ENCODE measurements at regions not wholly inside any gene's neighbourhood (a gene's known extent, or its start where the extent isn't known, plus 50 kb on each side); places are given as distances from the start of the nearest gene placed in this dataset.
A peak's percentile ranks its signal among the peaks of the same experiment; 100 is the strongest.

DNA sequence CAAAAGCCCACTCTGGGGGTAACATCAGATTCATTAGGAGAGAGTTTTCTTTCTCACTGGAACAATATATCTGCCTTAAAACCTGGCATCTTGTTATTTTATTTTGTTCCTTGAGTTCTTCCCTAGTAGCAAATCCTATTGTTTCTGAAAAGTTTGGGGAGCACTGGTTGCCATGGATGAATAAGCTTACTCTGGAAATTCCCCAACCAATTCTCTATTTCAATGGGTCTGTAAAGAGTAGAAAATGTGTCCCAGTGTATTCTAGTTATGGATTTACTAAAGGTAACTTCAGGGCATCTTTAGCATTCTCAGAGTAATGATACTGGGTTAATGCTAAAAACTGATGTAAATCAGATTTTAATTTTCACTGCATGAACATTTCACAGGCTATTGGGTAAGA is 94.2 kb upstream of the S1PR3 start:
- no peaks in the 10 kb centered on the region for H3K36me3 Mint-ChIP-seq (ENCODE audit: low read depth, unreplicated experiment)
- Histone ChIP-seq H3K4me2 (ENCODE audit: low read length) (no peak overlapping the region), H3K27ac (ENCODE audit: low read depth, low read length) (no peak overlapping the region), H4K20me1 (ENCODE audit: insufficient read depth, low read length) (no peaks in the 10 kb centered on the region), H3K27me3 (ENCODE audit: insufficient read depth, low read length) (no peaks in the 10 kb centered on the region), H3K4me3 (ENCODE audit: insufficient read depth, low read depth, low read length) (no peak overlapping the region), H3K9ac (ENCODE audit: low read length) (no peak overlapping the region), H3K4me1 (ENCODE audit: insufficient read depth, low read length) (no peaks in the 10 kb centered on the region), H2AFZ (ENCODE audit: low read depth, low read length) (no peak overlapping the region), H3K79me2 (ENCODE audit: insufficient read depth, low read length) (no peaks in the 10 kb centered on the region), H3K9me3 (ENCODE audit: insufficient read depth, low read depth, low read length) (no peaks in the 10 kb centered on the region), H3K36me3 (ENCODE audit: insufficient read depth, low read length) (no peaks in the 10 kb centered on the region)
- DNase-seq (ENCODE audit: low read depth): no peak
- no peaks in the 10 kb centered on the region for H3K27me3 Mint-ChIP-seq (ENCODE audit: low read depth, unreplicated experiment)
- TF ChIP-seq EZH2 (IDR thresholded peaks at IDR 0.05; ENCODE audit: insufficient read depth, low read length): no peak
- FAIRE-seq: no peak
- H3K4me3 Mint-ChIP-seq (ENCODE audit: unreplicated experiment): no peak overlapping the region
- no peaks in the 10 kb centered on the region for H3K4me1 Mint-ChIP-seq (ENCODE audit: low read depth, unreplicated experiment)
- no peak overlapping the region for H3K27ac Mint-ChIP-seq (ENCODE audit: unreplicated experiment)
- H3K9me3 Mint-ChIP-seq (ENCODE audit: unreplicated experiment): no peaks in the 10 kb centered on the region

DNA sequence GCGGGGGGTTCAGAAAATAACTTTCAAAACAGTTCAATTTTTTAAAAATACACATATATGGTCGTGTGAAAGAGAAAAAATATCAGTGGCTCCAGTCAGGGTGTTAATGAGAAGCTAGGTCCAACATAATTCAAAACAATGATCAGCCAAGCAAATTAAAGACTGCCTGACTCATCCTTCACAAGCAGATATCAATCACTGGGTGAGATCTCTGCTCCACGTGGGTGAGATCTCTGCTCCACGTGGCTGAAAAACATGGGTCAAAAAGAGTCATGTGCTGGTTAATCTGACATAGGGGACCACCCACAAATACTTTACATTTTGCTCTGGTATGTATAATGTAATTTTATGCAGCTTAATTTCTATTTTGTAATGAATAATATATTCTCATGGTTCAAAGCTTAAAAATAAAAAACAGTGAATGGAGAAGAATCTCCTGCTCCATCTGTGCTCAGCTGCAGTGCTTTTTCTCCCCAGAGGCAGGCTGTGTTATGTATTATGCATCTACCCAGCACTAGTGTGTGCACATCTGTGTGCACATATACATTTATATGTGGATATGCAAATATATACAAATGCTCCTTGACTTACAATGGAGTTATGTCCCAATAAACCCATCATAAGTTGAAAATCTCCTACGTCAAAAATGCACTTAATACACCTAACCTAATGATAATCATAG is 93.1 kb upstream of the S1PR3 start:
- H3K27ac Mint-ChIP-seq (ENCODE audit: unreplicated experiment): no peak overlapping the region
- H3K4me1 Mint-ChIP-seq (ENCODE audit: low read depth, unreplicated experiment): no peaks in the 10 kb centered on the region
- FAIRE-seq: no peak
- no peaks in the 10 kb centered on the region for H4K20me1 ChIP-seq (ENCODE audit: insufficient read depth, low read length)
- no peaks in the 10 kb centered on the region for H3K27me3 Mint-ChIP-seq (ENCODE audit: low read depth, unreplicated experiment)
- no peaks in the 10 kb centered on the region for H3K27me3 ChIP-seq (ENCODE audit: insufficient read depth, low read length)
- H3K9ac ChIP-seq (ENCODE audit: low read length): no peak overlapping the region
- no peaks in the 10 kb centered on the region for H3K9me3 Mint-ChIP-seq (ENCODE audit: unreplicated experiment)
- H3K4me3 ChIP-seq (ENCODE audit: insufficient read depth, low read depth, low read length): no peak overlapping the region
- H2AFZ ChIP-seq (ENCODE audit: low read depth, low read length): no peak overlapping the region
- DNase-seq (ENCODE audit: low read depth): no peak
- H3K4me1 ChIP-seq (ENCODE audit: insufficient read depth, low read length): no peaks in the 10 kb centered on the region
- no peak for TF ChIP-seq EZH2 (IDR thresholded peaks at IDR 0.05; ENCODE audit: insufficient read depth, low read length)
- TF ChIP-seq, protein P1, sequence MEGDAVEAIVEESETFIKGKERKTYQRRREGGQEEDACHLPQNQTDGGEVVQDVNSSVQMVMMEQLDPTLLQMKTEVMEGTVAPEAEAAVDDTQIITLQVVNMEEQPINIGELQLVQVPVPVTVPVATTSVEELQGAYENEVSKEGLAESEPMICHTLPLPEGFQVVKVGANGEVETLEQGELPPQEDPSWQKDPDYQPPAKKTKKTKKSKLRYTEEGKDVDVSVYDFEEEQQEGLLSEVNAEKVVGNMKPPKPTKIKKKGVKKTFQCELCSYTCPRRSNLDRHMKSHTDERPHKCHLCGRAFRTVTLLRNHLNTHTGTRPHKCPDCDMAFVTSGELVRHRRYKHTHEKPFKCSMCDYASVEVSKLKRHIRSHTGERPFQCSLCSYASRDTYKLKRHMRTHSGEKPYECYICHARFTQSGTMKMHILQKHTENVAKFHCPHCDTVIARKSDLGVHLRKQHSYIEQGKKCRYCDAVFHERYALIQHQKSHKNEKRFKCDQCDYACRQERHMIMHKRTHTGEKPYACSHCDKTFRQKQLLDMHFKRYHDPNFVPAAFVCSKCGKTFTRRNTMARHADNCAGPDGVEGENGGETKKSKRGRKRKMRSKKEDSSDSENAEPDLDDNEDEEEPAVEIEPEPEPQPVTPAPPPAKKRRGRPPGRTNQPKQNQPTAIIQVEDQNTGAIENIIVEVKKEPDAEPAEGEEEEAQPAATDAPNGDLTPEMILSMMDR (IDR thresholded peaks at IDR 0.05; ENCODE audit: insufficient read depth, low read depth, low read length): no peak
- H3K9me3 ChIP-seq (ENCODE audit: insufficient read depth, low read depth, low read length): no peaks in the 10 kb centered on the region
- H3K79me2 ChIP-seq (ENCODE audit: insufficient read depth, low read length): no peaks in the 10 kb centered on the region
- H3K27ac ChIP-seq (ENCODE audit: low read depth, low read length): no peak overlapping the region
- H3K36me3 ChIP-seq (ENCODE audit: insufficient read depth, low read length): no peaks in the 10 kb centered on the region
- H3K4me2 ChIP-seq (ENCODE audit: low read length): no peak overlapping the region
- H3K4me3 Mint-ChIP-seq (ENCODE audit: unreplicated experiment): no peak overlapping the region
- H3K36me3 Mint-ChIP-seq (ENCODE audit: low read depth, unreplicated experiment): no peaks in the 10 kb centered on the region

DNA sequence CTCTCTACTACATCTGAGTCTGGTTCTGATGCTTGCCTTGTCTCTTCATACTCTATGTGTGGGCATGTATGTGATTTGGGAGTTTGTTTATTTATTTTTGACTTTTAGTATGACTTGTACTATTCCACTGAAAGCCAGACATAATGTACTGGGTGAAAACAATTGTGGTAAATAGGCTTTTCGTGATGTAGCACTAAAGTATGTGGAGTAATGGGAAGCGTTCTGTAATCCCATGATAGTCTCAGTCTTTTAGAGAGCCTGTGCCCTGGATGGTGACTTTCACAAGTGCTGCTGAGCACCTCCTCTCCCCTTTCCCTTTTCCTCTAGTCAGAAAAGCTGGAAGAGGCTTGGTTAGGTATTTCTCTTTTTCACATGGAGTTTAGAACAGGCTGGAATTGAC is 85.8 kb upstream of the S1PR3 start:
- Histone ChIP-seq H3K9me3 (ENCODE audit: insufficient read depth, low read depth, low read length) (no peaks in the 10 kb centered on the region), H3K9ac (ENCODE audit: low read length) (no peak overlapping the region), H3K79me2 (ENCODE audit: insufficient read depth, low read length) (no peaks in the 10 kb centered on the region), H4K20me1 (ENCODE audit: insufficient read depth, low read length) (no peaks in the 10 kb centered on the region), H3K4me3 (ENCODE audit: insufficient read depth, low read depth, low read length) (no peak overlapping the region), H3K4me1 (ENCODE audit: insufficient read depth, low read length) (no peaks in the 10 kb centered on the region), H3K27ac (ENCODE audit: low read depth, low read length) (no peak overlapping the region), H3K36me3 (ENCODE audit: insufficient read depth, low read length) (no peaks in the 10 kb centered on the region), H2AFZ (ENCODE audit: low read depth, low read length) (no peak overlapping the region), H3K27me3 (ENCODE audit: insufficient read depth, low read length) (no peaks in the 10 kb centered on the region), H3K4me2 (ENCODE audit: low read length) (no peak overlapping the region)
- TF ChIP-seq, protein P1 (IDR thresholded peaks at IDR 0.05; ENCODE audit: insufficient read depth, low read depth, low read length): no peak
- no peak for TF ChIP-seq EZH2 (IDR thresholded peaks at IDR 0.05; ENCODE audit: insufficient read depth, low read length)
- H3K27me3 Mint-ChIP-seq (ENCODE audit: low read depth, unreplicated experiment): no peaks in the 10 kb centered on the region
- no peak overlapping the region for H3K27ac Mint-ChIP-seq (ENCODE audit: unreplicated experiment)
- peak; percentile 41 for DNase-seq (ENCODE audit: low read depth)
- no peak overlapping the region for H3K4me3 Mint-ChIP-seq (ENCODE audit: unreplicated experiment)
- no peak for FAIRE-seq
- no peaks in the 10 kb centered on the region for H3K4me1 Mint-ChIP-seq (ENCODE audit: low read depth, unreplicated experiment)
- H3K9me3 Mint-ChIP-seq (ENCODE audit: unreplicated experiment): peaks cover 7% of the 10 kb centered on the region
- no peaks in the 10 kb centered on the region for H3K36me3 Mint-ChIP-seq (ENCODE audit: low read depth, unreplicated experiment)

All from astrocyte (in vitro differentiated cells and primary cell).